GM12864 (cell line): ENCODE measurements at regions not wholly inside any gene's neighbourhood (a gene's known extent, or its start where the extent isn't known, plus 50 kb on each side); places are given as distances from the start of the nearest gene placed in this dataset.

Experiments used
- DNase-seq: peaks from one replicate; pipeline ENCODE4 v3.0.0-alpha.2; 2011; ENCODE audit warnings: low read depth
- H3K4me3 ChIP-seq: 2 replicates; pipeline ENCODE4 v1.5.1; 2011; ENCODE audit warnings: mild to moderate bottlenecking, low read depth, low read length, control low read depth
- TF ChIP-seq, protein P1 (sequence below): IDR thresholded peaks from 2 replicates; pipeline ENCODE4 v1.5.1; 2011; ENCODE audit warnings: low read depth, mild to moderate bottlenecking, moderate library complexity, low read length, control low read depth, inconsistent platforms; ENCODE audit errors: missing control alignments

DNA sequence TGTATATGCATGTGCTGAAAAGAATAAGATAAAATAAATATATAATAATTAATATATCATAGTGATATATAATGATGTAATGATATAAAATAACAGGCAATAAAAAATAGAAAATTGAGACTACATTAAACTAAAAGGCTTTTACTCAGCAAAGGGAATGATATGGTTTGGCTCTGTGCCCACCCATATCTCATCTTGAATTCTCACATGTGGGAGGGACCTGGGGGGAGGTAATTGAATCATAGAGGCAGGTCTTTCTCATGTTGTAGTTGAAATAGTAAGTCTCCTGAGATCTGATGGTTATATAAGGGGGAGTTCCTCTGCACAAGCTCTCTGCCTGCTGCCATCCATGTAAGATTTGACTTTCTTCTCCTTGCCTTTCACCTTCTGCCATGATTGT lies 1550.9 kb upstream of the CDH6 start:
- no peak overlapping the region for H3K4me3 ChIP-seq
- DNase-seq: no peak
- TF ChIP-seq, protein P1, sequence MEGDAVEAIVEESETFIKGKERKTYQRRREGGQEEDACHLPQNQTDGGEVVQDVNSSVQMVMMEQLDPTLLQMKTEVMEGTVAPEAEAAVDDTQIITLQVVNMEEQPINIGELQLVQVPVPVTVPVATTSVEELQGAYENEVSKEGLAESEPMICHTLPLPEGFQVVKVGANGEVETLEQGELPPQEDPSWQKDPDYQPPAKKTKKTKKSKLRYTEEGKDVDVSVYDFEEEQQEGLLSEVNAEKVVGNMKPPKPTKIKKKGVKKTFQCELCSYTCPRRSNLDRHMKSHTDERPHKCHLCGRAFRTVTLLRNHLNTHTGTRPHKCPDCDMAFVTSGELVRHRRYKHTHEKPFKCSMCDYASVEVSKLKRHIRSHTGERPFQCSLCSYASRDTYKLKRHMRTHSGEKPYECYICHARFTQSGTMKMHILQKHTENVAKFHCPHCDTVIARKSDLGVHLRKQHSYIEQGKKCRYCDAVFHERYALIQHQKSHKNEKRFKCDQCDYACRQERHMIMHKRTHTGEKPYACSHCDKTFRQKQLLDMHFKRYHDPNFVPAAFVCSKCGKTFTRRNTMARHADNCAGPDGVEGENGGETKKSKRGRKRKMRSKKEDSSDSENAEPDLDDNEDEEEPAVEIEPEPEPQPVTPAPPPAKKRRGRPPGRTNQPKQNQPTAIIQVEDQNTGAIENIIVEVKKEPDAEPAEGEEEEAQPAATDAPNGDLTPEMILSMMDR: no peak

GRCh38 chr5:29614206-29614605 lies 1579.3 kb upstream of the CDH6 start:
- TF ChIP-seq, protein P1: no peak
- H3K4me3 ChIP-seq: no peak overlapping the region
- no peak for DNase-seq

- TF ChIP-seq, protein P1: no peak
- no peak for DNase-seq
- H3K4me3 ChIP-seq: no peak overlapping the region
Measured at GRCh38 chr5:29588236-29588635, 1605.2 kb upstream of the CDH6 start.

- TF ChIP-seq, protein P1: no peak
- no peak for DNase-seq
- no peak overlapping the region for H3K4me3 ChIP-seq
Measured at GRCh38 chr5:29587832-29588231, 1605.7 kb upstream of the CDH6 start.

DNA sequence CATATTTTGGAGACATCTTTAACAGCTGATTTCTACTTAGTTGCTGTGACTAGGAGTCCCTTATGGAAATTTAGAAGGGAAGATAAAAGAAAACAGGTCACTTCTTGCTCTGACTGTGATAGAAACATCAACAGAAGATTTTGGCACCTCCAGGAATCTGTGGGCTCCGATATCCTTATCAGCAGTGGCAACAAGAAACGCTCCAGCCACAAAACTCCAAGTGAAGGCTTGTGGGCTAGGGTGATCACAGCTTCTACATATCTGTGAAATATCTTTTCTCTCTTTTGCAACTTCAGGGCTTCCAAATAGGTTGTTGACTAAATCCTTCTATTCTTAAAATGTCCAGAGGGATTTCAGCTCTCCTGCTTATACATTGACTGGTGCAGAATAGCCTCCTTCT lies 1625.5 kb upstream of the CDH6 start:
- no peak overlapping the region for H3K4me3 ChIP-seq
- DNase-seq: no peak
- TF ChIP-seq, protein P1: no peak

DNA sequence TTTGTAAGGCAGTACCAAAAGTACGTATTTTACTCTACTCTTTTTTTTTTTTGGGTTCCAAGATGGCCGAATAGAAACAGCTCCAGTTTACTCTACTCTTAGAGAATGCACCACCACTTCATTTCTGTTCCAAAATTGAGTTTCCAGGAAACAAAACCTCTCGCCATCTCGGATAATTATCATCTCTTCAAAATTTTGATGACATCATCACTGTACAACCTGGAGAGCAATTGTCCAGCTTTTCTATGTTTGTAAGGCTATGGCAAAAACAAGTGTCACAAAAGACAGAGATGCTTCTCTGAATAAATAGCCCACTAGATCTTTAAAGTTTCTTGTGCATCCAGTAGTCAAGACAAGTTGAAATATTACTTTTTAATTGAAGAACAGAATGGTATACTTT lies 1631.9 kb upstream of the CDH6 start:
- H3K4me3 ChIP-seq: no peak overlapping the region
- DNase-seq: no peak
- TF ChIP-seq, protein P1: no peak

- DNase-seq: no peak
- TF ChIP-seq, protein P1: no peak
- no peak overlapping the region for H3K4me3 ChIP-seq
Measured at GRCh38 chr5:29550523-29550922, 1643.0 kb upstream of the CDH6 start.
